K562 (cell line): ENCODE measurements at regions not wholly inside any gene's neighbourhood (a gene's known extent, or its start where the extent isn't known, plus 50 kb on each side); places are given as distances from the start of the nearest gene placed in this dataset.

Experiments used
- CHD4 ChIP-seq: fragments of 200-600 bp; sonication (generic); IDR thresholded peaks from 3 replicates; pipeline ENCODE4 v1.6.1; 2012; ENCODE audit warnings: low read depth, mild to moderate bottlenecking, mixed read lengths, low read length, inconsistent platforms; ENCODE audit not compliant: insufficient read depth, insufficient replicate concordance, poor library complexity, severe bottlenecking
- ELF1 ChIP-seq: fragments of 200-800 bp; sonication (Bioruptor generic); IDR thresholded peaks from 2 replicates; pipeline ENCODE4 v1.6.1; 2016; ENCODE audit warnings: missing genetic modification characterization, missing compliant biosample characterization
- ESRRA ChIP-seq: fragments of 450-650 bp; IDR thresholded peaks from 2 replicates; pipeline ENCODE4 v1.6.1; 2014; ENCODE audit warnings: low read depth, mild to moderate bottlenecking, moderate library complexity, borderline replicate concordance
- EZH2 ChIP-seq: IDR thresholded peaks from 2 replicates; pipeline ENCODE4 v1.6.1; 2012; ENCODE audit warnings: low read depth, mild to moderate bottlenecking, inconsistent platforms, low read length, borderline replicate concordance
- TEAD2 ChIP-seq: fragments of 450-650 bp; IDR thresholded peaks from 2 replicates; pipeline ENCODE4 v1.6.1; 2016; ENCODE audit warnings: missing genetic modification characterization, control low read depth, missing compliant biosample characterization
- TRIM28 ChIP-seq: fragments of 450-650 bp; IDR thresholded peaks from 2 replicates; pipeline ENCODE4 v1.6.1; 2017
- YY1 ChIP-seq, 3 experiments: IDR thresholded peaks; 2 replicates each; pipeline ENCODE4 v1.6.1; 2011; ENCODE audit warnings: low read length in 2 of 3, mild to moderate bottlenecking in 2 of 3, moderate library complexity in 2 of 3, borderline replicate concordance in 1 of 3, control low read depth in 1 of 3, low read depth in 1 of 3; ENCODE audit not compliant: insufficient read depth in 3 of 3, insufficient replicate concordance in 2 of 3, control insufficient read depth in 1 of 3, insufficient read length in 1 of 3; ENCODE audit errors: extremely low read depth in 1 of 3
- ZBTB7A ChIP-seq: IDR thresholded peaks from 2 replicates; pipeline ENCODE4 v1.6.1; 2011; ENCODE audit warnings: low read depth, mild to moderate bottlenecking, low read length, moderate library complexity, borderline replicate concordance; ENCODE audit not compliant: control insufficient read depth
- TF ChIP-seq, protein P1 (sequence below), 3 experiments: IDR thresholded peaks in 2 of 3; conservative IDR thresholded peaks in 1 of 3; 2 replicates each; pipeline ENCODE4 v1.5.1; 2011 to 2012; ENCODE audit warnings: low read length in 3 of 3, mild to moderate bottlenecking in 3 of 3, control low read depth in 2 of 3, improper control_type of control experiment in 1 of 3, inconsistent platforms in 1 of 3, low read depth in 1 of 3, mixed read lengths in 1 of 3, moderate library complexity in 1 of 3; ENCODE audit not compliant: insufficient read depth in 2 of 3
- TF ChIP-seq, protein P2 (sequence below): sonication (generic); formaldehyde crosslinking; IDR thresholded peaks from 2 replicates; pipeline ENCODE4 v1.8.0; 2022; ENCODE audit warnings: missing genetic modification reagents, mild to moderate bottlenecking, borderline replicate concordance

DNA sequence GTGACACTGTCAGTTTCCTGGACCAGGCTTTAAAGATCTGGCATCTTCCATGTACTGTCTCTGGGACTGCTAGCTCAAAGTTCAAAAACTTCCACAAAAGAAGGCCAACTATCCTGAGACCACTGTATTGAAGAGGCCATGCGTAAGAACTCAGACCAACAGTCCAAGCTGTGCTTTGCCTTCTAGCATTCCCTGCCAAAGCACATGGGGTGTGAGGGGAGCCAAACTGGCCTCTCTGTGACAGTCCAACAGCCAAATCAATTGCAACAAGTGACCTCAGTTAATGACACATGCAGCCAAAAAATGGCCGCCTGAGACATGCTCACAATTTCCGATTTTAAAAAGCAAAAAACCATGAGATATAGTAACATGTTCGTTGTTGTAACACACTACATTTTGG is 160.3 kb upstream of the CDH19 start:
- TF ChIP-seq EZH2 (no peak), ELF1 (no peak), TRIM28 (no peak), ZBTB7A (no peak), CHD4 (no peak), ESRRA (no peak), TEAD2 (tag) (no peak), YY1 (IDR thresholded peaks at IDR 0.05; ENCODE audit: borderline replicate concordance in 1 of 3, control insufficient read depth in 1 of 3, extremely low read depth in 1 of 3, insufficient read depth in 3 of 3, insufficient read length in 1 of 3, insufficient replicate concordance in 2 of 3, low read depth in 1 of 3, low read length in 2 of 3) (no peak)
- TF ChIP-seq, protein P1, sequence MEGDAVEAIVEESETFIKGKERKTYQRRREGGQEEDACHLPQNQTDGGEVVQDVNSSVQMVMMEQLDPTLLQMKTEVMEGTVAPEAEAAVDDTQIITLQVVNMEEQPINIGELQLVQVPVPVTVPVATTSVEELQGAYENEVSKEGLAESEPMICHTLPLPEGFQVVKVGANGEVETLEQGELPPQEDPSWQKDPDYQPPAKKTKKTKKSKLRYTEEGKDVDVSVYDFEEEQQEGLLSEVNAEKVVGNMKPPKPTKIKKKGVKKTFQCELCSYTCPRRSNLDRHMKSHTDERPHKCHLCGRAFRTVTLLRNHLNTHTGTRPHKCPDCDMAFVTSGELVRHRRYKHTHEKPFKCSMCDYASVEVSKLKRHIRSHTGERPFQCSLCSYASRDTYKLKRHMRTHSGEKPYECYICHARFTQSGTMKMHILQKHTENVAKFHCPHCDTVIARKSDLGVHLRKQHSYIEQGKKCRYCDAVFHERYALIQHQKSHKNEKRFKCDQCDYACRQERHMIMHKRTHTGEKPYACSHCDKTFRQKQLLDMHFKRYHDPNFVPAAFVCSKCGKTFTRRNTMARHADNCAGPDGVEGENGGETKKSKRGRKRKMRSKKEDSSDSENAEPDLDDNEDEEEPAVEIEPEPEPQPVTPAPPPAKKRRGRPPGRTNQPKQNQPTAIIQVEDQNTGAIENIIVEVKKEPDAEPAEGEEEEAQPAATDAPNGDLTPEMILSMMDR (IDR thresholded peaks at IDR 0.05 in 2 of 3, conservative IDR thresholded peaks at IDR 0.05 in 1 of 3; ENCODE audit: insufficient read depth in 2 of 3, low read depth in 1 of 3, low read length in 3 of 3) = no peak
- TF ChIP-seq, protein P2, sequence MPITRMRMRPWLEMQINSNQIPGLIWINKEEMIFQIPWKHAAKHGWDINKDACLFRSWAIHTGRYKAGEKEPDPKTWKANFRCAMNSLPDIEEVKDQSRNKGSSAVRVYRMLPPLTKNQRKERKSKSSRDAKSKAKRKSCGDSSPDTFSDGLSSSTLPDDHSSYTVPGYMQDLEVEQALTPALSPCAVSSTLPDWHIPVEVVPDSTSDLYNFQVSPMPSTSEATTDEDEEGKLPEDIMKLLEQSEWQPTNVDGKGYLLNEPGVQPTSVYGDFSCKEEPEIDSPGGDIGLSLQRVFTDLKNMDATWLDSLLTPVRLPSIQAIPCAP = no peak
